ENCODE measurements at regions not wholly inside any gene's neighbourhood (a gene's known extent, or its start where the extent isn't known, plus 50 kb on each side); places are given as distances from the start of the nearest gene placed in this dataset.

DNA sequence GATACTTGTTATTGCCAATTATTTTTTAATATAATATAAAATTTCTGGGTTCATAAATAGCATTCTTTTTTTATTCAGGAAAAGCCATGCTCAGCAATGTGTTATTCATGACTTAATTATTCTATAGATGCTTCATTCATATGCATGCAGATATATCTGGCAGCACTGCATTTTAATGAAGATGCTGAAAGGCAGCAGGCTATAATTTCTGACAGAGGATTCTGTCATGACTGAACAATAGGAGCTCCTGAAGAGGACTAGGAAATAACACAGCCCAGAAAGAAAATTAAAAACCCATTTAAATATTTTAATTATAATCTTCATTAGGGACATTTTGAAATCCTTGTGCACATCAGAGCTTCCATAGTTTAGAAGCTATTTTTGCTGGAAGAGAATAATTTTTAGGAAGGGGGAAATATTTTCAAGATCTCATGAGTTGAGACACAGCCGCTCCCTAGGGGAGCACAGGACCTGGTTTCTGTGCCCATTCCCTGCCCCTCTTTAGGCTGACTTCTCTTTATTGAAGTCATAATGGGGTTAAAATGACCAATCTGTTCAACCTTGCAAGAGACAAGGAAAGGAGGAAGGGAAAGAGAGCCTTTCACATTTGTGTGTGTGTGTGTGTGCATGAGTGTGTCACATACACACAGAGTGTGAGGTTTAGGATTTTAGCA, 83.9 kb downstream of the RPE65 start:
- Histone ChIP-seq H3K79me2 (ENCODE audit: control insufficient read depth, insufficient read depth, low read length) (no peaks in the 10 kb centered on the region), H3K4me1 (ENCODE audit: control insufficient read depth, extremely low read depth, insufficient read depth, low read length) (no peaks in the 10 kb centered on the region), H3K4me2 (ENCODE audit: control insufficient read depth, extremely low read depth, insufficient read depth, low read depth, low read length) (no peak overlapping the region), H3K9ac (ENCODE audit: control insufficient read depth, extremely low read depth, insufficient read depth, low read length) (no peak overlapping the region), H3K4me3 (ENCODE audit: control insufficient read depth in 2 of 3, extremely low read depth in 1 of 3, insufficient read depth in 2 of 3, low read depth in 1 of 3, low read length in 3 of 3) (no peak overlapping the region), H3K27me3 (ENCODE audit: control insufficient read depth, extremely low read depth, insufficient read depth, low read length) (no peaks in the 10 kb centered on the region), H4K20me1 (ENCODE audit: control insufficient read depth, extremely low read depth, insufficient read depth, low read length) (no peaks in the 10 kb centered on the region), H3K9me3 (ENCODE audit: control insufficient read depth, low read depth, low read length) (no peaks in the 10 kb centered on the region), H2AFZ (ENCODE audit: control insufficient read depth, low read length) (no peak overlapping the region), H3K9me1 (ENCODE audit: control insufficient read depth, extremely low read depth, insufficient read depth, low read length) (no peaks in the 10 kb centered on the region), H3K27ac (ENCODE audit: control insufficient read depth, insufficient read depth, low read length) (no peak overlapping the region), H3K36me3 (ENCODE audit: control insufficient read depth in 2 of 2, extremely low read depth in 1 of 2, insufficient read depth in 2 of 2, low read length in 2 of 2) (no peaks in the 10 kb centered on the region)
- dilution Hi-C loops (cut with MboI; ENCODE audit: extremely low pct_ligation_motif_present, low sequenced_read_pairs), result no loop called here
- no peak for TF ChIP-seq EZH2 (IDR thresholded peaks at IDR 0.05; ENCODE audit: low read length)
- TF ChIP-seq, protein P1, sequence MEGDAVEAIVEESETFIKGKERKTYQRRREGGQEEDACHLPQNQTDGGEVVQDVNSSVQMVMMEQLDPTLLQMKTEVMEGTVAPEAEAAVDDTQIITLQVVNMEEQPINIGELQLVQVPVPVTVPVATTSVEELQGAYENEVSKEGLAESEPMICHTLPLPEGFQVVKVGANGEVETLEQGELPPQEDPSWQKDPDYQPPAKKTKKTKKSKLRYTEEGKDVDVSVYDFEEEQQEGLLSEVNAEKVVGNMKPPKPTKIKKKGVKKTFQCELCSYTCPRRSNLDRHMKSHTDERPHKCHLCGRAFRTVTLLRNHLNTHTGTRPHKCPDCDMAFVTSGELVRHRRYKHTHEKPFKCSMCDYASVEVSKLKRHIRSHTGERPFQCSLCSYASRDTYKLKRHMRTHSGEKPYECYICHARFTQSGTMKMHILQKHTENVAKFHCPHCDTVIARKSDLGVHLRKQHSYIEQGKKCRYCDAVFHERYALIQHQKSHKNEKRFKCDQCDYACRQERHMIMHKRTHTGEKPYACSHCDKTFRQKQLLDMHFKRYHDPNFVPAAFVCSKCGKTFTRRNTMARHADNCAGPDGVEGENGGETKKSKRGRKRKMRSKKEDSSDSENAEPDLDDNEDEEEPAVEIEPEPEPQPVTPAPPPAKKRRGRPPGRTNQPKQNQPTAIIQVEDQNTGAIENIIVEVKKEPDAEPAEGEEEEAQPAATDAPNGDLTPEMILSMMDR (optimal IDR thresholded peaks at IDR 0.05 in 1 of 3, IDR thresholded peaks at IDR 0.05 in 1 of 3, conservative IDR thresholded peaks at IDR 0.05 in 1 of 3; ENCODE audit: extremely low read depth in 1 of 3, insufficient read depth in 2 of 3, low read length in 3 of 3), result no peak
- DNase-seq (ENCODE audit: low read depth, low spot score) (no peak), FAIRE-seq (no peak)

DNA sequence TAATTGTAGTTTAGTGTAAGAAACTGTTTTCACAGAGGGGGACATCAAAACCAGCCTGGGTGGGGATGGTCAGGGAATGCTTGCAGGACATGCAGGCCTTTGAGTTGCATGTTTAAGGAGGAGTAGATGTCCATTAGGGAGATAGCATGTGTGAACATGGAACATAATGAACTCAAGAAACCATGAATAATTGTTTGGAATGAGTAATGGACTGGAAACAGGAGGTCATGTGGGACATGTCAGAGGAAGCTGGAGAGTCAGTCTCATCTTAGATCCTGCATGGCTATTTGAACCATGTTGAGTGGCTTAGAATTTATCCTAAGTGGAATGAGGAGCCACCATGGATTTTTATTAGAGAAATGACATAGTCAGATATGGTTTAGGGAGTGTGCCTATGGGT, 86.4 kb downstream of the RPE65 start:
- Histone ChIP-seq H3K9me3 (ENCODE audit: control insufficient read depth, low read depth, low read length) (no peaks in the 10 kb centered on the region), H3K79me2 (ENCODE audit: control insufficient read depth, insufficient read depth, low read length) (no peaks in the 10 kb centered on the region), H3K4me1 (ENCODE audit: control insufficient read depth, extremely low read depth, insufficient read depth, low read length) (no peaks in the 10 kb centered on the region), H2AFZ (ENCODE audit: control insufficient read depth, low read length) (no peak overlapping the region), H3K27me3 (ENCODE audit: control insufficient read depth, extremely low read depth, insufficient read depth, low read length) (no peaks in the 10 kb centered on the region), H3K4me2 (ENCODE audit: control insufficient read depth, extremely low read depth, insufficient read depth, low read depth, low read length) (no peak overlapping the region), H3K9me1 (ENCODE audit: control insufficient read depth, extremely low read depth, insufficient read depth, low read length) (no peaks in the 10 kb centered on the region), H3K27ac (ENCODE audit: control insufficient read depth, insufficient read depth, low read length) (no peak overlapping the region), H3K9ac (ENCODE audit: control insufficient read depth, extremely low read depth, insufficient read depth, low read length) (no peak overlapping the region), H3K36me3 (ENCODE audit: control insufficient read depth in 2 of 2, extremely low read depth in 1 of 2, insufficient read depth in 2 of 2, low read length in 2 of 2) (no peaks in the 10 kb centered on the region), H3K4me3 (ENCODE audit: control insufficient read depth in 2 of 3, extremely low read depth in 1 of 3, insufficient read depth in 2 of 3, low read depth in 1 of 3, low read length in 3 of 3) (no peak overlapping the region), H4K20me1 (ENCODE audit: control insufficient read depth, extremely low read depth, insufficient read depth, low read length) (no peaks in the 10 kb centered on the region)
- DNase-seq (ENCODE audit: low read depth, low spot score) (no peak), FAIRE-seq (no peak)
- dilution Hi-C loops (cut with MboI; ENCODE audit: extremely low pct_ligation_motif_present, low sequenced_read_pairs), result no loop called here
- TF ChIP-seq EZH2 (IDR thresholded peaks at IDR 0.05; ENCODE audit: low read length), result no peak
- TF ChIP-seq, protein P1 (optimal IDR thresholded peaks at IDR 0.05 in 1 of 3, IDR thresholded peaks at IDR 0.05 in 1 of 3, conservative IDR thresholded peaks at IDR 0.05 in 1 of 3; ENCODE audit: extremely low read depth in 1 of 3, insufficient read depth in 2 of 3, low read length in 3 of 3), result no peak
